Loucy (cell line): ENCODE measurements at regions not wholly inside any gene's neighbourhood (a gene's known extent, or its start where the extent isn't known, plus 50 kb on each side); places are given as distances from the start of the nearest gene placed in this dataset.

ENCODE experiments used
- H2AFZ ChIP-seq: fragments of 200-600 bp; sonication (generic); 2 replicates; pipeline ENCODE4 v1.6.0; 2016; ENCODE audit warnings: antibody characterized with exemption, mild to moderate bottlenecking, low read length, moderate library complexity
- H3F3A ChIP-seq: fragments of 200-600 bp; 2 replicates; pipeline ENCODE4 v1.6.0; 2016; ENCODE audit warnings: antibody characterized with exemption, low read depth, mild to moderate bottlenecking
- H3K27me3 ChIP-seq: fragments of 200-600 bp; sonication (generic); 2 replicates; pipeline ENCODE4 v1.6.1; 2014; ENCODE audit warnings: low read length, mild to moderate bottlenecking; ENCODE audit not compliant: insufficient read depth, poor library complexity, severe bottlenecking
- H3K36me3 ChIP-seq: fragments of 200-600 bp; sonication (generic); 2 replicates; pipeline ENCODE4 v1.6.1; 2016; ENCODE audit warnings: low read length; ENCODE audit not compliant: insufficient read depth
- H3K4me1 ChIP-seq: fragments of 200-600 bp; sonication (generic); 2 replicates; pipeline ENCODE4 v1.5.1; 2014; ENCODE audit warnings: low read length, mild to moderate bottlenecking; ENCODE audit not compliant: insufficient read depth, poor library complexity, severe bottlenecking
- H3K4me2 ChIP-seq: fragments of 200-600 bp; sonication (generic); 2 replicates; pipeline ENCODE4 v1.6.0; 2014; ENCODE audit warnings: antibody characterized with exemption, low read length, low read depth, mild to moderate bottlenecking; ENCODE audit not compliant: poor library complexity, severe bottlenecking
- H3K4me3 ChIP-seq: fragments of 200-600 bp; sonication (generic); 2 replicates; pipeline ENCODE4 v1.5.1; 2014; ENCODE audit warnings: low read length, mild to moderate bottlenecking, mixed read lengths; ENCODE audit not compliant: poor library complexity, severe bottlenecking
- H3K79me2 ChIP-seq: fragments of 200-600 bp; sonication (generic); 2 replicates; pipeline ENCODE4 v1.6.1; 2014; ENCODE audit warnings: low read length; ENCODE audit not compliant: insufficient read depth
- H3K9ac ChIP-seq: fragments of 200-600 bp; sonication (generic); 2 replicates; pipeline ENCODE4 v1.6.0; 2014; ENCODE audit warnings: mild to moderate bottlenecking, low read depth, low read length, moderate library complexity; ENCODE audit not compliant: poor library complexity, severe bottlenecking
- H3K9me2 ChIP-seq: fragments of 200-600 bp; sonication (generic); replicated peaks from 2 replicates; pipeline ENCODE4 v1.6.1; 2016; ENCODE audit warnings: low read depth, low read length, mixed read lengths
- H3K9me3 ChIP-seq: fragments of 200-600 bp; sonication (generic); 2 replicates; pipeline ENCODE4 v1.6.1; 2014; ENCODE audit warnings: mild to moderate bottlenecking, antibody characterized with exemption, low read length, low read depth; ENCODE audit not compliant: insufficient read depth
- H4K20me1 ChIP-seq: fragments of 200-600 bp; sonication (generic); 2 replicates; pipeline ENCODE4 v1.6.0; 2014; ENCODE audit warnings: antibody characterized with exemption, low read length, mild to moderate bottlenecking; ENCODE audit not compliant: insufficient read depth, poor library complexity, severe bottlenecking
- EZH2phosphoT487 ChIP-seq: fragments of 200-600 bp; IDR thresholded peaks from 2 replicates; pipeline ENCODE4 v1.6.1; 2018; ENCODE audit warnings: antibody characterized with exemption, mild to moderate bottlenecking, moderate library complexity, borderline replicate concordance
- TF ChIP-seq, protein P1 (sequence below): fragments of 200-600 bp; sonication (generic); conservative IDR thresholded peaks from 2 replicates; pipeline ENCODE4 v1.5.1; 2014; ENCODE audit warnings: mild to moderate bottlenecking, antibody characterized with exemption, low read length

DNA sequence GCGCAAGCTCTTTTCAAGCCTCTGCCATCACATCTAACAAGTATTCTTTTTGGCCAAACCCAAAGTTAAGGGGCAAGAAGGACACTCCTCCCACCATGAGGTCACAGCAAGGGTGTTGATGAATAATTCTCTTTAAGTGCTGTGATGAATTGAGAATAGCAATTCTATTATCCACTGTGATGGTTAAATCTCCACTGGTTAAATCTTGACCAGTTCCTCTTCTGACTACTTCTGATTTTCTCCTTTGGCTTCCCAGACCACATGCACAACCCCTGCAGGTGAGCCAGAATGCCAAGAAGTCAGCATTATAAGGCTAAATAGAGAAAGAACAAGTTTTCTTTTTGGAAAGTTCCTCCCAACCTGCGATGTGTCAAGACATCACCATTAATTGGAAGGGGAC lies 90.6 kb upstream of the BCL2L14 start:
- H3K9me2 ChIP-seq = no peaks in the 10 kb centered on the region
- no peak overlapping the region for H3K4me3 ChIP-seq
- no peaks in the 10 kb centered on the region for H3K79me2 ChIP-seq
- no peak overlapping the region for H3K9ac ChIP-seq
- H3F3A ChIP-seq = no peaks in the 10 kb centered on the region
- H3K4me2 ChIP-seq = no peak overlapping the region
- H2AFZ ChIP-seq = no peak overlapping the region
- no peaks in the 10 kb centered on the region for H3K27me3 ChIP-seq
- no peaks in the 10 kb centered on the region for H3K36me3 ChIP-seq
- H4K20me1 ChIP-seq = no peaks in the 10 kb centered on the region
- peaks cover 36% of the 10 kb centered on the region for H3K4me1 ChIP-seq
- TF ChIP-seq, protein P1, sequence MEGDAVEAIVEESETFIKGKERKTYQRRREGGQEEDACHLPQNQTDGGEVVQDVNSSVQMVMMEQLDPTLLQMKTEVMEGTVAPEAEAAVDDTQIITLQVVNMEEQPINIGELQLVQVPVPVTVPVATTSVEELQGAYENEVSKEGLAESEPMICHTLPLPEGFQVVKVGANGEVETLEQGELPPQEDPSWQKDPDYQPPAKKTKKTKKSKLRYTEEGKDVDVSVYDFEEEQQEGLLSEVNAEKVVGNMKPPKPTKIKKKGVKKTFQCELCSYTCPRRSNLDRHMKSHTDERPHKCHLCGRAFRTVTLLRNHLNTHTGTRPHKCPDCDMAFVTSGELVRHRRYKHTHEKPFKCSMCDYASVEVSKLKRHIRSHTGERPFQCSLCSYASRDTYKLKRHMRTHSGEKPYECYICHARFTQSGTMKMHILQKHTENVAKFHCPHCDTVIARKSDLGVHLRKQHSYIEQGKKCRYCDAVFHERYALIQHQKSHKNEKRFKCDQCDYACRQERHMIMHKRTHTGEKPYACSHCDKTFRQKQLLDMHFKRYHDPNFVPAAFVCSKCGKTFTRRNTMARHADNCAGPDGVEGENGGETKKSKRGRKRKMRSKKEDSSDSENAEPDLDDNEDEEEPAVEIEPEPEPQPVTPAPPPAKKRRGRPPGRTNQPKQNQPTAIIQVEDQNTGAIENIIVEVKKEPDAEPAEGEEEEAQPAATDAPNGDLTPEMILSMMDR = no peak
- TF ChIP-seq EZH2phosphoT487 = no peak
- H3K9me3 ChIP-seq = no peaks in the 10 kb centered on the region

DNA sequence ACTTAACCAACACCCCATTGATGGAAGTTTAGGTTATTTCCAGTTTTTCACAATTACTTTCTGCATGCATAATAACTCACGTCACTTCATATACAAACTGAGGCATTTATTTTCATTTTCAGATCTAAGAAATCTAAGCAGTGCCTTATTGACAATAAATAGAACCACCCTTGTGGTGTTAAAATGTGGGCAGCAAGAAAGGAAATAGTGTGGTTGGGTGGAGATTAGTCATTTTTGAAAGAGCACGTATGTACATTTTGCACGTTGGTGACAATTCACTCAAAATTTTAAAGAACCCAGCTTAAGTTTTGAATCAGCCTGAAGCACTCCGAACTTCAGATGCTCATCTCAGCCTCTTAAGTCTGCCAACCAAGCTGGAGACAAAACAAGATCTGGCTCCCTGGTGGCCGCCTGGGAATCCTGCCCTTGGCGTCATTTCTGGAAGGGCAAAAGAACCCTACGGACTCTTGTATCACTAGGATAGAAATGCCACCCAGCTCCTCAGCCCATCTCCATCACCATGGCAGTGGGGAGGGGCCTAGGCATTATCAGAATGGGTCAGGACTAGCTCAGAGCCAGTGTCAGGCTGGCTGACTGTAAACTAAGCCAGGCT lies 89.5 kb upstream of the BCL2L14 start:
- Histone ChIP-seq H3K79me2 (no peaks in the 10 kb centered on the region), H4K20me1 (no peaks in the 10 kb centered on the region), H3K9me3 (no peaks in the 10 kb centered on the region), H2AFZ (peak overlapping the region; percentile 67; the same call in 1 of the 2 replicates), H3K4me2 (peak overlapping the region; percentile 81), H3F3A (no peaks in the 10 kb centered on the region), H3K4me3 (peak overlapping the region; percentile 60), H3K36me3 (no peaks in the 10 kb centered on the region), H3K4me1 (peaks cover 30% of the 10 kb centered on the region), H3K9me2 (no peaks in the 10 kb centered on the region), H3K27me3 (no peaks in the 10 kb centered on the region), H3K9ac (no peak overlapping the region)
- TF ChIP-seq, protein P1 = no peak

DNA sequence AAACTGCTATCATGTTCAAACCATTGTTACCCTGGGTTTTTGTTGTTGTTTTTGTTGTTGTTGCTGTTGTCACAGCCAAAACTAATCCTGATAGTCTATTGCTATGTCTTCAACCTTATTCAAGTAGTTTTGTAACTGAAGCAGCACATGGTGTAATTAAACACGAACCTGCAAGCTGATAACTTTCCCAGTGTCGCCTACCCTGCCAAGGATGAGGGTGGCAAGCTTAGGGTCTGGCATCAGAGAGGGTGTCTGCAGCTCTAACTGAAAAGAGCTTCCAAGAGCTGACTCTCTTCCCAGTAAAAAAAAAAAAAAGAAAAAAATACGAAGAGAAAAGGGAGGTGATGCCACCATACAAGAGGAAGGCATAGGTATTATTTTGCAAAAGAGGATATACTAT lies 86.3 kb upstream of the BCL2L14 start:
- no peak overlapping the region for H2AFZ ChIP-seq
- no peak for TF ChIP-seq EZH2phosphoT487
- TF ChIP-seq, protein P1 = no peak
- no peaks in the 10 kb centered on the region for H4K20me1 ChIP-seq
- H3K36me3 ChIP-seq = no peaks in the 10 kb centered on the region
- H3K9ac ChIP-seq = no peak overlapping the region
- H3K9me2 ChIP-seq = no peaks in the 10 kb centered on the region
- no peak overlapping the region for H3K4me2 ChIP-seq
- H3K79me2 ChIP-seq = no peaks in the 10 kb centered on the region
- no peaks in the 10 kb centered on the region for H3F3A ChIP-seq
- no peaks in the 10 kb centered on the region for H3K9me3 ChIP-seq
- H3K4me3 ChIP-seq = no peak overlapping the region
- no peaks in the 10 kb centered on the region for H3K27me3 ChIP-seq
- H3K4me1 ChIP-seq = peaks cover 26% of the 10 kb centered on the region
